PC-9 (cell line): ENCODE measurements at regions not wholly inside any gene's neighbourhood (a gene's known extent, or its start where the extent isn't known, plus 50 kb on each side); places are given as distances from the start of the nearest gene placed in this dataset.

Source experiments
- BruUV-seq: library from RNA; stranded (reverse); fragments of 400-500 nt; replicated peaks from 2 replicates; lab custom pipeline; 2021; lab: Mats Ljungman, UMichigan
- CTCF ChIA-PET: fragments of 300-600 bp; sonication (Branson Sonifier 250); formaldehyde crosslinking; loops from one replicate; lab custom pipeline; 2022; ENCODE audit warnings: antibody characterized with exemption; lab: Charles Lee
- POLR2A ChIA-PET: fragments of 300-600 bp; sonication (Branson Sonifier 250); formaldehyde crosslinking; loops from one replicate; lab custom pipeline; 2022; ENCODE audit warnings: antibody characterized with exemption; ENCODE audit not compliant: unreplicated experiment; lab: Charles Lee
- DNase-seq, 2 experiments: peaks; one replicate each; pipeline versions ENCODE4 v3.0.0 to v3.0.0-alpha.2; 2015 to 2022; ENCODE audit warnings: mixed read lengths in 1 of 2
- H2AFZ ChIP-seq: fragments of 200-600 bp; sonication (generic); 2 replicates; pipeline ENCODE4 v1.8.1; 2017; ENCODE audit warnings: antibody characterized with exemption
- H3F3A ChIP-seq: fragments of 200-600 bp; sonication (generic); 2 replicates; pipeline ENCODE4 v1.8.1; 2017; ENCODE audit warnings: antibody characterized with exemption, mild to moderate bottlenecking, low read depth; ENCODE audit not compliant: insufficient read depth
- H3K27ac ChIP-seq: fragments of 200-600 bp; sonication (generic); 2 replicates; pipeline ENCODE4 v1.6.1; 2016; ENCODE audit warnings: mixed run types
- H3K27me3 ChIP-seq: fragments of 200-600 bp; sonication (generic); 2 replicates; pipeline ENCODE4 v1.6.1; 2016; ENCODE audit warnings: low read depth, mixed run types; ENCODE audit not compliant: insufficient read depth
- H3K36me3 ChIP-seq: fragments of 200-600 bp; sonication (generic); 2 replicates; pipeline ENCODE4 v1.6.1; 2016; ENCODE audit warnings: low read depth, mixed run types
- H3K4me1 ChIP-seq: fragments of 200-600 bp; sonication (generic); replicated peaks from 2 replicates; pipeline ENCODE4 v1.6.1; 2016; ENCODE audit warnings: mixed run types; ENCODE audit not compliant: insufficient read depth
- H3K4me2 ChIP-seq: fragments of 200-600 bp; sonication (generic); 2 replicates; pipeline ENCODE4 v1.6.1; 2017; ENCODE audit warnings: mixed run types
- H3K4me3 ChIP-seq: fragments of 200-600 bp; sonication (generic); 2 replicates; pipeline ENCODE4 v1.6.1; 2016; ENCODE audit warnings: mixed run types
- H3K79me2 ChIP-seq: fragments of 200-600 bp; sonication (generic); 2 replicates; pipeline ENCODE4 v1.6.1; 2017; ENCODE audit warnings: low read depth, mixed run types
- H3K9me2 ChIP-seq: fragments of 200-600 bp; sonication (generic); 2 replicates; pipeline ENCODE4 v1.8.1; 2017; ENCODE audit warnings: mild to moderate bottlenecking; ENCODE audit not compliant: insufficient read depth
- H3K9me3 ChIP-seq: fragments of 200-600 bp; sonication (generic); 2 replicates; pipeline ENCODE4 v1.8.1; 2016; ENCODE audit warnings: low read depth; ENCODE audit not compliant: insufficient read depth
- H4K20me1 ChIP-seq: fragments of 200-600 bp; sonication (generic); 2 replicates; pipeline ENCODE4 v1.8.1; 2017; ENCODE audit not compliant: insufficient read depth
- CTCF ChIP-seq: fragments of 200-600 bp; sonication (generic); conservative IDR thresholded peaks from 2 replicates; pipeline ENCODE4 v1.6.1; 2017; ENCODE audit warnings: mixed run types, antibody characterized with exemption, mild to moderate bottlenecking, moderate library complexity
- EZH2 ChIP-seq: fragments of 200-600 bp; sonication (generic); IDR thresholded peaks from 2 replicates; pipeline ENCODE4 v1.8.0; 2017; ENCODE audit warnings: antibody characterized with exemption, low read depth
- intact Hi-C: fragments of 100-400 bp; cut with micrococcal nuclease; formaldehyde crosslinking; loops from one replicate; pipeline ENCODE4 v1.10.0; 2022; ENCODE audit not compliant: unreplicated experiment

DNA sequence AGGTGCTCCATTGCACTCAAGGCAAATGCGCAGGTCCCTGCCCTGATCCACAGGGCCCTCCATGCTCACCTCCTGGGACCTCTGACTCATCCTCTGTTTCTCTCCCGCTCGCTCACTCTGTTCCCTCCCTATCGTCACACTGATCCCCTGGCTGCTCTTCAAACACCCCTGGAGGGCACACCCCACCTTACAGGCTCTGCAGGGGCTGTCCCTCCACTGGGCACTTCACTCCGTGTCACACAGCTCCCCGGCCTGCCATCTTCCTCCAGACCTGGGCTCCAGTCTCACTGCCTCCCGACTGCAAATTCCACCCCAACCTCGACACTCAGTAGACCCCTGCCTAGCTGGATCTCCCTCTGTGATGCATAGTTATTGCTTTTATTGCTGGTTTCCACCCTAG, 91.5 kb upstream of the PRDM11 start:
- Histone ChIP-seq H3K4me2 (no peak overlapping the region), H3K9me3 (no peaks in the 10 kb centered on the region), H3K4me1 (no peaks in the 10 kb centered on the region), H3K27ac (no peak overlapping the region), H3F3A (no peaks in the 10 kb centered on the region), H2AFZ (no peak overlapping the region), H3K4me3 (no peak overlapping the region), H3K9me2 (no peaks in the 10 kb centered on the region), H3K79me2 (no peaks in the 10 kb centered on the region), H4K20me1 (no peaks in the 10 kb centered on the region), H3K27me3 (0 out of 2 replicates have a peak, but pooled peaks cover 9% of the 10 kb centered on the region), H3K36me3 (no peaks in the 10 kb centered on the region)
- CTCF ChIA-PET = no interaction called here
- intact Hi-C loops = no loop called here
- no peak for DNase-seq
- TF ChIP-seq CTCF (no peak), EZH2 (no peak)
- POLR2A ChIA-PET = interaction anchor here (0.6 kb wide), 1 partner anchor 43 kb away, joined by 5 read pairs; no protein-coding TSS in a partner anchor
- no TSS peak for BruUV-seq

- intact Hi-C loops = no loop called here
These were observed 89.9 kb upstream of the PRDM11 start for GRCh38 chr11:45056529-45056928.

DNA sequence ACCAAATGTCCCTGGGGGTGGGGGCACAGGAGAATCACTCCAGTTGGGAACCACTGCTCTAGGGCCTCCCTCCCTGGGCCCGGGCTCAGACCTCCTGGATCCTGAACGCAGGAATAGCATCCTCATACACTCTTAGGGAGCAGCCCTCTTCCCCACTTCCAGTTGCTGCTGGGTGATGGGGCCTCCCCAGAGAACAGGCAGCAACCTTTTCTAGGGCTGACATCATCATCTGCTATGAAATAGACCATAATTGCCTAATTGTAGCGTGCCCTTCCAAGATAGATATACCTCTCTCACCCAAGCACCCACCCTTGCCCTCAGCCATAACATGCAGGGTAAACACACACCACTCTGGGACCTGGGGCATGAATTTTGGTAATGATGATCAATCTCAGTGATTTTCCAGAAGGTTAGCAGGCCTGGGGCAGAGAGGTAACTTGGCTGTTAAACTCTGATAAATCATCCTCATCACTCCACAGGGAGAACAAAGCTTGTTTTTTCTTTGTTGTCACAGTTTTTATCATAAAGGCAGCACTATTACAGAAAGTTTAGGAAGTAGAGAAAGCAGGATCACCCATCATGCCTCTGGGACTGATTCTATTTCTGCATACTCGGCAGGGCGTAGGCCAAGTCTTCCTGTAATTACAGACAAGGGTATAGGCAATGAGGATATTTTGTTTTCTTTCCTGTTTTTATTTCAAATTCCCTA, 88.3 kb upstream of the PRDM11 start:
- TF ChIP-seq CTCF = no peak
- no peak for TF ChIP-seq EZH2
- no peak overlapping the region for H2AFZ ChIP-seq
- no peaks in the 10 kb centered on the region for H3K79me2 ChIP-seq
- no peaks in the 10 kb centered on the region for H3K9me3 ChIP-seq
- no peaks in the 10 kb centered on the region; the same call in 1 of the 2 replicates for H3K4me1 ChIP-seq
- intact Hi-C loops = no loop called here
- H3K9me2 ChIP-seq = no peaks in the 10 kb centered on the region
- BruUV-seq = no TSS peak
- no peak overlapping the region for H3K4me2 ChIP-seq
- ChIA-PET POLR2A (no interaction called here), CTCF (no interaction called here)
- H3K27ac ChIP-seq = no peak overlapping the region
- DNase-seq = no peak
- no peaks in the 10 kb centered on the region for H3F3A ChIP-seq
- H3K36me3 ChIP-seq = no peaks in the 10 kb centered on the region
- no peak overlapping the region for H3K4me3 ChIP-seq
- H4K20me1 ChIP-seq = no peaks in the 10 kb centered on the region
- 0 out of 2 replicates have a peak, but pooled peaks cover 6% of the 10 kb centered on the region for H3K27me3 ChIP-seq

More at GRCh38 chr11:45056529-45056928, 89.9 kb upstream of the PRDM11 start:
- H3K27me3 ChIP-seq = 0 out of 2 replicates have a peak, but pooled peaks cover 6% of the 10 kb centered on the region
- H3K27ac ChIP-seq = no peak overlapping the region
- TF ChIP-seq CTCF (no peak), EZH2 (no peak)
- H3K9me2 ChIP-seq = no peaks in the 10 kb centered on the region
- H2AFZ ChIP-seq = no peak overlapping the region
- no peak overlapping the region for H3K4me2 ChIP-seq
- H4K20me1 ChIP-seq = no peaks in the 10 kb centered on the region
- CTCF ChIA-PET = no interaction called here
- H3K36me3 ChIP-seq = no peaks in the 10 kb centered on the region
- no peaks in the 10 kb centered on the region for H3K9me3 ChIP-seq
- no peak for DNase-seq
- H3K4me1 ChIP-seq = no peaks in the 10 kb centered on the region; the same call in 1 of the 2 replicates
- H3K4me3 ChIP-seq = no peak overlapping the region
- H3K79me2 ChIP-seq = no peaks in the 10 kb centered on the region
- no peaks in the 10 kb centered on the region for H3F3A ChIP-seq
- POLR2A ChIA-PET = no interaction called here
- no TSS peak for BruUV-seq
